Loucy (cell line): ENCODE measurements at regions not wholly inside any gene's neighbourhood (a gene's known extent, or its start where the extent isn't known, plus 50 kb on each side); places are given as distances from the start of the nearest gene placed in this dataset.

Experiments used
- H2AFZ ChIP-seq: fragments of 200-600 bp; sonication (generic); 2 replicates; pipeline ENCODE4 v1.6.0; 2016; ENCODE audit warnings: antibody characterized with exemption, mild to moderate bottlenecking, low read length, moderate library complexity
- H3F3A ChIP-seq: fragments of 200-600 bp; 2 replicates; pipeline ENCODE4 v1.6.0; 2016; ENCODE audit warnings: antibody characterized with exemption, low read depth, mild to moderate bottlenecking
- H3K27me3 ChIP-seq: fragments of 200-600 bp; sonication (generic); 2 replicates; pipeline ENCODE4 v1.6.1; 2014; ENCODE audit warnings: low read length, mild to moderate bottlenecking; ENCODE audit not compliant: insufficient read depth, poor library complexity, severe bottlenecking
- H3K36me3 ChIP-seq: fragments of 200-600 bp; sonication (generic); 2 replicates; pipeline ENCODE4 v1.6.1; 2016; ENCODE audit warnings: low read length; ENCODE audit not compliant: insufficient read depth
- H3K4me1 ChIP-seq: fragments of 200-600 bp; sonication (generic); 2 replicates; pipeline ENCODE4 v1.5.1; 2014; ENCODE audit warnings: low read length, mild to moderate bottlenecking; ENCODE audit not compliant: insufficient read depth, poor library complexity, severe bottlenecking
- H3K4me2 ChIP-seq: fragments of 200-600 bp; sonication (generic); 2 replicates; pipeline ENCODE4 v1.6.0; 2014; ENCODE audit warnings: antibody characterized with exemption, low read length, low read depth, mild to moderate bottlenecking; ENCODE audit not compliant: poor library complexity, severe bottlenecking
- H3K4me3 ChIP-seq: fragments of 200-600 bp; sonication (generic); 2 replicates; pipeline ENCODE4 v1.5.1; 2014; ENCODE audit warnings: low read length, mild to moderate bottlenecking, mixed read lengths; ENCODE audit not compliant: poor library complexity, severe bottlenecking
- H3K79me2 ChIP-seq: fragments of 200-600 bp; sonication (generic); 2 replicates; pipeline ENCODE4 v1.6.1; 2014; ENCODE audit warnings: low read length; ENCODE audit not compliant: insufficient read depth
- H3K9ac ChIP-seq: fragments of 200-600 bp; sonication (generic); 2 replicates; pipeline ENCODE4 v1.6.0; 2014; ENCODE audit warnings: mild to moderate bottlenecking, low read depth, low read length, moderate library complexity; ENCODE audit not compliant: poor library complexity, severe bottlenecking
- H3K9me2 ChIP-seq: fragments of 200-600 bp; sonication (generic); replicated peaks from 2 replicates; pipeline ENCODE4 v1.6.1; 2016; ENCODE audit warnings: low read depth, low read length, mixed read lengths
- H3K9me3 ChIP-seq: fragments of 200-600 bp; sonication (generic); 2 replicates; pipeline ENCODE4 v1.6.1; 2014; ENCODE audit warnings: mild to moderate bottlenecking, antibody characterized with exemption, low read length, low read depth; ENCODE audit not compliant: insufficient read depth
- H4K20me1 ChIP-seq: fragments of 200-600 bp; sonication (generic); 2 replicates; pipeline ENCODE4 v1.6.0; 2014; ENCODE audit warnings: antibody characterized with exemption, low read length, mild to moderate bottlenecking; ENCODE audit not compliant: insufficient read depth, poor library complexity, severe bottlenecking
- EZH2phosphoT487 ChIP-seq: fragments of 200-600 bp; IDR thresholded peaks from 2 replicates; pipeline ENCODE4 v1.6.1; 2018; ENCODE audit warnings: antibody characterized with exemption, mild to moderate bottlenecking, moderate library complexity, borderline replicate concordance
- TF ChIP-seq, protein P1 (sequence below): fragments of 200-600 bp; sonication (generic); conservative IDR thresholded peaks from 2 replicates; pipeline ENCODE4 v1.5.1; 2014; ENCODE audit warnings: mild to moderate bottlenecking, antibody characterized with exemption, low read length

DNA sequence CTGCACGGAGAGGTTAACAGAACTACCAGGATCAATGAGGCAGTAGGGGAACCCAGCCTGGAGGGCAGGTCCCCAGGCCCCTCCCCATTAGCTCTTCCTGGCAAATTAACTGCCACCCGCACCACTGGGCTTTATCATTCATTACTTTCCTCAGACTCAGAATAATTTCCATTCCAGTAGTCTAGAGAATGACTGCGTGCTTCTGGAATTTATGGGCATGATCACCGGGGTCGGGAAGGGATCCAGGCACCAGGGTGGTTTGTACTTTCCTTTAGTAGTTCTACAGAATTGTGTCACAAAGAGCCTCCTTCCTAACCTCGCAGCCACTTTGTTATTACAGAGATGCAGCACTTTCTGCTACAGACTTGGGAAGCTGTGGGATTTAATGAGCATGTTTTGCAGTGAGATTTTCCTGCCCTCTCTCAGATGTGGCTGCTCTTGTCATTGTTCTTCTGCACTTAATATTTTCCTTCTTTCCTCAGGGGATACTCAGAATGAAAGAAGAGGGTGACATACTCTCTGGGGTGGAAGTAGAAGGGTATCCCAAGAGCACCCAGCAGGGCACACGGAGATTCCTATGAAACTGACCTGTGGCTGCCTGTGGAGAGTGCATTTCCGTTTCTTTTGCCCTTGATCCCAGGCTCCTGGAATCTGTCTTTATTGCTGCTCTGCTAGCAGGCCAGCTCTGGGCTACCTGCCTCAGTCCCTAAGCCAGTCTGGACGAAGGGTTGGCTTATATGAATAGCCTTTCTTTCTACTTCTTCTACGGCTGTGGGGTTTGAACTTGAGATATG, 285.0 kb upstream of the SLC10A2 start:
- no peak for TF ChIP-seq EZH2phosphoT487
- TF ChIP-seq, protein P1, sequence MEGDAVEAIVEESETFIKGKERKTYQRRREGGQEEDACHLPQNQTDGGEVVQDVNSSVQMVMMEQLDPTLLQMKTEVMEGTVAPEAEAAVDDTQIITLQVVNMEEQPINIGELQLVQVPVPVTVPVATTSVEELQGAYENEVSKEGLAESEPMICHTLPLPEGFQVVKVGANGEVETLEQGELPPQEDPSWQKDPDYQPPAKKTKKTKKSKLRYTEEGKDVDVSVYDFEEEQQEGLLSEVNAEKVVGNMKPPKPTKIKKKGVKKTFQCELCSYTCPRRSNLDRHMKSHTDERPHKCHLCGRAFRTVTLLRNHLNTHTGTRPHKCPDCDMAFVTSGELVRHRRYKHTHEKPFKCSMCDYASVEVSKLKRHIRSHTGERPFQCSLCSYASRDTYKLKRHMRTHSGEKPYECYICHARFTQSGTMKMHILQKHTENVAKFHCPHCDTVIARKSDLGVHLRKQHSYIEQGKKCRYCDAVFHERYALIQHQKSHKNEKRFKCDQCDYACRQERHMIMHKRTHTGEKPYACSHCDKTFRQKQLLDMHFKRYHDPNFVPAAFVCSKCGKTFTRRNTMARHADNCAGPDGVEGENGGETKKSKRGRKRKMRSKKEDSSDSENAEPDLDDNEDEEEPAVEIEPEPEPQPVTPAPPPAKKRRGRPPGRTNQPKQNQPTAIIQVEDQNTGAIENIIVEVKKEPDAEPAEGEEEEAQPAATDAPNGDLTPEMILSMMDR = no peak
- no peaks in the 10 kb centered on the region for H3K9me3 ChIP-seq
- H3K27me3 ChIP-seq = no peaks in the 10 kb centered on the region
- no peaks in the 10 kb centered on the region for H3K36me3 ChIP-seq
- no peaks in the 10 kb centered on the region for H3K79me2 ChIP-seq
- no peak overlapping the region for H3K4me3 ChIP-seq
- no peaks in the 10 kb centered on the region for H3K4me1 ChIP-seq
- no peak overlapping the region for H3K9ac ChIP-seq
- H2AFZ ChIP-seq = no peak overlapping the region
- no peaks in the 10 kb centered on the region for H3K9me2 ChIP-seq
- H3F3A ChIP-seq = no peaks in the 10 kb centered on the region
- no peaks in the 10 kb centered on the region for H4K20me1 ChIP-seq
- H3K4me2 ChIP-seq = no peak overlapping the region

DNA sequence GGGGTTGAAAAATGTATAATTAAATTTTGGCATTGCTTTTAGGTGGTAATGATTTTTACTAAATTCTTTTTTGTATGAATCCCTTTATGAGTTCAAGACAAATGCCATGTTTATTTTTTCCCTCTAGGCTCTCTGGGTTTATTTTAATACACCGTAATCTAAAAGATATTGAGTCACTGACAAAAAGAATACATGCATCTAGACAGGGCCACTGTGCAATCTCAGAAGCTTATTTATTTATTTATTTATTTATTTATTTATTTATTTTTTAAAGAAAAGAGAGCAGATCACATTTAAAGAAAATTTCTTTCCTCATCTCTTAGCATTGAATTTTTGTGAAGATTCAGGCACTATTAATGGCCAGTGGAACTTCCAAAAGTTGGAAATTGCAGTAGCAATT, 283.9 kb upstream of the SLC10A2 start:
- H3K9me2 ChIP-seq = no peaks in the 10 kb centered on the region
- no peaks in the 10 kb centered on the region for H3K36me3 ChIP-seq
- H3K4me3 ChIP-seq = no peak overlapping the region
- no peaks in the 10 kb centered on the region for H3K27me3 ChIP-seq
- no peaks in the 10 kb centered on the region for H3F3A ChIP-seq
- H3K9ac ChIP-seq = no peak overlapping the region
- TF ChIP-seq, protein P1 = no peak
- no peak for TF ChIP-seq EZH2phosphoT487
- H3K79me2 ChIP-seq = no peaks in the 10 kb centered on the region
- H3K9me3 ChIP-seq = no peaks in the 10 kb centered on the region; the same call in 1 of the 2 replicates
- H3K4me2 ChIP-seq = no peak overlapping the region
- no peaks in the 10 kb centered on the region for H4K20me1 ChIP-seq
- no peak overlapping the region for H2AFZ ChIP-seq
- H3K4me1 ChIP-seq = no peaks in the 10 kb centered on the region

DNA sequence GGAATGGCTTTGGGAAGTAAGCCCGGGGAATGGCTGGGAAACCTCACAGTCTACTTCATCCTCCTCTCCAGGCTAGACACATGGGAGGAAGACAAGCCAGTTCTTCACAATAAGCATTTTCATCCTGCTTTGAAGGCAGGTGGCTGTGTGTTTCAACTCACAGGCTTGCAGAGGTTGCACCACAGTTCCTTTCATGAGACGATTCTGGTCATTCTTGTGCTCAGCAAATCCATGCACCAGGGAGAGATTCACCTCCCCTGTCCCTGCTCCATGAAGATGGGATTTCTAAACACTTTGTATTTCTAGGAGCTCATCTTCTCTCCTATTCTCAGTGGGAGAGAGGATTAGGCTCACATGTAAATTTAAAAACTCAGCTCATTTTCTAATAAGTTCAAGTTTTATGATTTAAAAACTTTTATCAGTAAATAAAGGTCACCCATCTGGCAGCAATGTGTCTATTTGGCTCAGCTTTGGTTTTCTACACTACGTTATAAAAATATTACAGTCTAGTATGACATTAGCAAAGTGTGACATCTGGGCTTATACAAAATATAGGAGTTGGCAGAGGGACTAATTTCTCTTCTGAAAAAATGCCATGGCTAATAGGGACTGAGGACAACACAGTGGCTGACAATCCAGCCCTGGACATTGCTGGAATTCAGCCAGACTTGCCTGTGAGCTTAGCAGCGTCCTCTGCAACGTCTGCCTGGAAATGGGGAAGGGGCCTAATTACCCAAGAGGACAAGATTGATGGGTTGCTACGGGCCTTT, 283.2 kb upstream of the SLC10A2 start:
- no peaks in the 10 kb centered on the region for H3K79me2 ChIP-seq
- no peaks in the 10 kb centered on the region for H3F3A ChIP-seq
- no peaks in the 10 kb centered on the region for H3K27me3 ChIP-seq
- H3K9me3 ChIP-seq = peaks cover 6% of the 10 kb centered on the region; the same call in 1 of the 2 replicates
- H3K36me3 ChIP-seq = no peaks in the 10 kb centered on the region
- H3K9ac ChIP-seq = no peak overlapping the region
- no peak overlapping the region for H3K4me2 ChIP-seq
- no peaks in the 10 kb centered on the region for H3K9me2 ChIP-seq
- no peak overlapping the region for H2AFZ ChIP-seq
- H3K4me3 ChIP-seq = no peak overlapping the region
- H3K4me1 ChIP-seq = no peaks in the 10 kb centered on the region
- TF ChIP-seq EZH2phosphoT487 = no peak
- TF ChIP-seq, protein P1 = no peak
- no peaks in the 10 kb centered on the region for H4K20me1 ChIP-seq
